ENCODE measurements at regions not wholly inside any gene's neighbourhood (a gene's known extent, or its start where the extent isn't known, plus 50 kb on each side); places are given as distances from the start of the nearest gene placed in this dataset.

DNA sequence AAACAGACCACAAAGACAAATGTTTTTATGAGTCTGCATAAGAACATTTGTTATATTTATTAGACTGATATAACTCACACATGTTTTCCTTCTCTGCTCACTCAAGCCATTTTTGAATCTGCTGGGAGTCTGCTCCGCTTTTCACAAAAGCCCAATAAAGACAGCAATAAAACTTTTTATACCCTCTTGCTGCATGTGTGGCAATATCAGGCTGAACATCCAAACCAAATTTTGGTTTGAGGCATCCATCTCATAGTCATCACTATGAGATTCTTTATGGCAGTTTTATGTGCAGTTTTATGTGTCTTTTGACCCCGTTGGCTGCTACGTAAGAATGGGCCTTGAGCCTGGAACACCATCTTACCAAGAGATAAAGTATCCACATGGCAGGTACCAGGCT lies 1276.8 kb upstream of the ADGRB3 start (continued):
- no peak for TF ChIP-seq GABPA (IDR thresholded peaks at IDR 0.05; ENCODE audit: borderline replicate concordance, insufficient read depth, low read length)
- no peak for TF ChIP-seq TBP (IDR thresholded peaks at IDR 0.05; ENCODE audit: low read depth, low read length)
- no peak for TF ChIP-seq KDM1A (IDR thresholded peaks at IDR 0.05; ENCODE audit: borderline replicate concordance, low read length)

Measured in H1 (cell line).